ENCODE measurements at regions not wholly inside any gene's neighbourhood (a gene's known extent, or its start where the extent isn't known, plus 50 kb on each side); places are given as distances from the start of the nearest gene placed in this dataset.

DNA sequence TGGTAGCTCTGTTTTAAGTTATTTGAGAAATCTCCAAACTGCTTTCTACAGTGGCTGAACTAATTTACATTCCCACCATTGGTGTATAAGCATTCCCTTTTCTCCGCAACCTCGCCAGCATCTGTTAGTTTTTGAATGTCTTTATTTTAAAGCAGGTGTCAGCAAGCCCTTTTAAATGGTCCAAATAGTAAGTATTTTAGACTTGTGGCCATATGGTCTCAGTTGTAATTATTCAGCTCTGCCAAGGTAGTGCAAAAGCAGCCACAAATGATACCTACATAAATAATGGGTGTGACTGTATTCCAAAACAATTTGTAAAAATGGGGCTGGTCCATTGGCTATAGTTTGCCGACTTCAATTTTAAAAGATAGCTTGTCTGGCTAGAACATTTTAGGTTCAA is 58.7 kb upstream of the TMTC4 start:
- FAIRE-seq, result no peak
- H3K79me2 ChIP-seq (ENCODE audit: control insufficient read depth in 1 of 2, insufficient read depth in 2 of 2, low read length in 2 of 2), result no peaks in the 10 kb centered on the region
- H4K5ac ChIP-seq (ENCODE audit: insufficient read length, low read depth, low read length), result no peak overlapping the region
- DNase-seq (ENCODE audit: low read depth in 1 of 2, low spot score in 2 of 2), result no peak
- H4K91ac ChIP-seq (replicated peaks; ENCODE audit: insufficient read length, low read length), result no peak overlapping the region
- POLR2A ChIA-PET (ENCODE audit: partially characterized antibody), result no interaction called here
- no peak overlapping the region for H3K23ac ChIP-seq (ENCODE audit: insufficient read length)
- no peak overlapping the region for H2BK15ac ChIP-seq (ENCODE audit: low read length)
- H3K56ac ChIP-seq (replicated peaks; ENCODE audit: insufficient read length, low read depth, low read length), result no peak overlapping the region
- no peak overlapping the region for H2AK5ac ChIP-seq (ENCODE audit: low read depth, low read length)
- H2BK12ac ChIP-seq (ENCODE audit: low read depth, low read length), result no peak overlapping the region
- H3K18ac ChIP-seq (ENCODE audit: extremely low read depth, low read length), result no peak overlapping the region
- no peak overlapping the region for H3K27ac ChIP-seq (ENCODE audit: low read depth, low read length)
- no peaks in the 10 kb centered on the region for H3K9me3 ChIP-seq (ENCODE audit: insufficient read depth in 2 of 2, low read depth in 1 of 2, low read length in 1 of 2)
- WGBS, 2 experiments (ENCODE audit: extremely low coverage in 1 of 2, insufficient coverage in 1 of 2, insufficient read length in 1 of 2, insufficient replicate concordance in 2 of 2, low coverage in 1 of 2, low lambda C conversion rate in 2 of 2, missing lambda C conversion rate in 1 of 2), result 92% methylated on average over 3 of the region's 3 CpGs; no CpG with 5 or more reads in 1 of the 2 experiments
- H4K8ac ChIP-seq (ENCODE audit: extremely low read depth, insufficient read depth, low read length), result no peak overlapping the region
- H3K4me1 ChIP-seq (replicated peaks in 1 of 4; ENCODE audit: control insufficient read depth in 3 of 4, insufficient read depth in 4 of 4, low read length in 3 of 4), result no peaks in the 10 kb centered on the region
- H3K79me1 ChIP-seq (ENCODE audit: low read depth, low read length), result no peaks in the 10 kb centered on the region
- no peaks in the 10 kb centered on the region for H4K20me1 ChIP-seq (replicated peaks in 1 of 2; ENCODE audit: control insufficient read depth in 1 of 2, insufficient read depth in 2 of 2, low read length in 2 of 2)
- no peak overlapping the region for H3K4ac ChIP-seq (replicated peaks; ENCODE audit: insufficient read length, low read depth, low read length)
- H3K9ac ChIP-seq (replicated peaks in 1 of 4; ENCODE audit: extremely low read depth in 1 of 4, low read depth in 3 of 4, low read length in 3 of 4), result no peak overlapping the region
- H3K36me3 ChIP-seq (ENCODE audit: control insufficient read depth in 2 of 4, insufficient read depth in 4 of 4, low read length in 3 of 4), result no peaks in the 10 kb centered on the region
- H2BK5ac ChIP-seq (ENCODE audit: low read depth, low read length), result no peak overlapping the region
- H3K14ac ChIP-seq (ENCODE audit: insufficient read length), result no peak overlapping the region
- H3K4me3 ChIP-seq (ENCODE audit: extremely low read depth in 1 of 4, insufficient read depth in 2 of 4, low read depth in 3 of 4, low read length in 4 of 4), result no peak overlapping the region
- H3K23me2 ChIP-seq (ENCODE audit: low read depth, low read length), result no peaks in the 10 kb centered on the region
- H3K27me3 ChIP-seq (replicated peaks in 1 of 4; ENCODE audit: control insufficient read depth in 3 of 4, extremely low read depth in 1 of 4, insufficient read depth in 3 of 4, low read length in 3 of 4), result no peaks in the 10 kb centered on the region
- CTCF ChIA-PET (ENCODE audit: partially characterized antibody), result interaction anchor here (0.6 to 9.1 kb wide), 6 partner anchors 10 to 395 kb away, joined by 3 to 61 read pairs (median 3); no protein-coding TSS in a partner anchor
- H3K4me2 ChIP-seq (ENCODE audit: insufficient read depth in 1 of 2, low read depth in 2 of 2, low read length in 2 of 2), result no peak overlapping the region
- no peak overlapping the region for H2BK120ac ChIP-seq (replicated peaks; ENCODE audit: low read depth, low read length)
- no peak overlapping the region for H2BK20ac ChIP-seq (ENCODE audit: low read length)
- H2AFZ ChIP-seq (ENCODE audit: low read length), result no peak overlapping the region
- TF ChIP-seq TAF7 (optimal IDR thresholded peaks at IDR 0.05; ENCODE audit: borderline replicate concordance, low read depth, low read length), result no peak
- TF ChIP-seq EGR1 (IDR thresholded peaks at IDR 0.05; ENCODE audit: borderline replicate concordance, low read depth, low read length), result no peak
- no peak for TF ChIP-seq CREB1 (IDR thresholded peaks at IDR 0.05)
- TF ChIP-seq TEAD4 (IDR thresholded peaks at IDR 0.05; ENCODE audit: low read depth, low read length), result no peak
- no peak for TF ChIP-seq KDM4A (IDR thresholded peaks at IDR 0.05; ENCODE audit: low read depth, low read length, severe bottlenecking)
- no peak for TF ChIP-seq KDM1A (IDR thresholded peaks at IDR 0.05; ENCODE audit: borderline replicate concordance, low read length)
- no peak for TF ChIP-seq CHD1 (IDR thresholded peaks at IDR 0.05; ENCODE audit: low read depth, low read length)
- TF ChIP-seq POU5F1 (IDR thresholded peaks at IDR 0.05; ENCODE audit: low read depth, low read length), result no peak
- TF ChIP-seq GTF2F1 (IDR thresholded peaks at IDR 0.05; ENCODE audit: borderline replicate concordance, low read depth, low read length), result no peak
- TF ChIP-seq BACH1 (IDR thresholded peaks at IDR 0.05; ENCODE audit: low read length), result no peak
- TF ChIP-seq SRF (IDR thresholded peaks at IDR 0.05; ENCODE audit: low read depth, low read length), result no peak
- no peak for TF ChIP-seq RXRA (IDR thresholded peaks at IDR 0.05; ENCODE audit: insufficient read depth, low read depth, low read length)
- TF ChIP-seq, protein P1, sequence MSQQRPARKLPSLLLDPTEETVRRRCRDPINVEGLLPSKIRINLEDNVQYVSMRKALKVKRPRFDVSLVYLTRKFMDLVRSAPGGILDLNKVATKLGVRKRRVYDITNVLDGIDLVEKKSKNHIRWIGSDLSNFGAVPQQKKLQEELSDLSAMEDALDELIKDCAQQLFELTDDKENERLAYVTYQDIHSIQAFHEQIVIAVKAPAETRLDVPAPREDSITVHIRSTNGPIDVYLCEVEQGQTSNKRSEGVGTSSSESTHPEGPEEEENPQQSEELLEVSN (IDR thresholded peaks at IDR 0.05), result no peak
- no peak for TF ChIP-seq EZH2 (IDR thresholded peaks at IDR 0.05; ENCODE audit: low read depth, low read length, severe bottlenecking)
- no peak for TF ChIP-seq RBBP5 (IDR thresholded peaks at IDR 0.05; ENCODE audit: borderline replicate concordance, low read depth, low read length)
